Breast epithelium (tissue), 3 donors: ENCODE measurements at regions not wholly inside any gene's neighbourhood (a gene's known extent, or its start where the extent isn't known, plus 50 kb on each side); places are given as distances from the start of the nearest gene placed in this dataset.

ENCODE experiments used
- POLR2A ChIP-seq: fragments of 450-650 bp; IDR thresholded peaks from one replicate; pipeline ENCODE4 v1.6.1; 2016; ENCODE audit warnings: antibody characterized with exemption, mild to moderate bottlenecking, moderate library complexity
- TF ChIP-seq, protein P1 (sequence below), 3 donors: fragments of 450-650 bp; IDR thresholded peaks; one replicate each; pipeline ENCODE4 v1.5.1; 2016 to 2017; ENCODE audit warnings: antibody characterized with exemption in 3 of 3, mild to moderate bottlenecking in 3 of 3, moderate library complexity in 3 of 3

GRCh38 chr11:90845126-90845525 lies 622.3 kb upstream of the CHORDC1 start:
- TF ChIP-seq, protein P1, sequence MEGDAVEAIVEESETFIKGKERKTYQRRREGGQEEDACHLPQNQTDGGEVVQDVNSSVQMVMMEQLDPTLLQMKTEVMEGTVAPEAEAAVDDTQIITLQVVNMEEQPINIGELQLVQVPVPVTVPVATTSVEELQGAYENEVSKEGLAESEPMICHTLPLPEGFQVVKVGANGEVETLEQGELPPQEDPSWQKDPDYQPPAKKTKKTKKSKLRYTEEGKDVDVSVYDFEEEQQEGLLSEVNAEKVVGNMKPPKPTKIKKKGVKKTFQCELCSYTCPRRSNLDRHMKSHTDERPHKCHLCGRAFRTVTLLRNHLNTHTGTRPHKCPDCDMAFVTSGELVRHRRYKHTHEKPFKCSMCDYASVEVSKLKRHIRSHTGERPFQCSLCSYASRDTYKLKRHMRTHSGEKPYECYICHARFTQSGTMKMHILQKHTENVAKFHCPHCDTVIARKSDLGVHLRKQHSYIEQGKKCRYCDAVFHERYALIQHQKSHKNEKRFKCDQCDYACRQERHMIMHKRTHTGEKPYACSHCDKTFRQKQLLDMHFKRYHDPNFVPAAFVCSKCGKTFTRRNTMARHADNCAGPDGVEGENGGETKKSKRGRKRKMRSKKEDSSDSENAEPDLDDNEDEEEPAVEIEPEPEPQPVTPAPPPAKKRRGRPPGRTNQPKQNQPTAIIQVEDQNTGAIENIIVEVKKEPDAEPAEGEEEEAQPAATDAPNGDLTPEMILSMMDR (IDR thresholded peaks at IDR 0.05), result no peak
- TF ChIP-seq POLR2A, result no peak
